Colonic mucosa (tissue), 4 donors: ENCODE measurements at regions not wholly inside any gene's neighbourhood (a gene's known extent, or its start where the extent isn't known, plus 50 kb on each side); places are given as distances from the start of the nearest gene placed in this dataset.

Experiments
- DNase-seq: peaks from one replicate; pipeline ENCODE4 v3.0.0-alpha.2; 2020
- H3K27ac ChIP-seq: fragments of 200-600 bp; one replicate; pipeline ENCODE4 v1.8.0; 2021
- H3K27me3 ChIP-seq: fragments of 200-600 bp; one replicate; pipeline ENCODE4 v1.8.0; 2021
- H3K36me3 ChIP-seq: fragments of 200-600 bp; one replicate; pipeline ENCODE4 v1.8.0; 2021
- H3K4me1 ChIP-seq: fragments of 200-600 bp; one replicate; pipeline ENCODE4 v1.8.0; 2021; ENCODE audit warnings: mild to moderate bottlenecking
- H3K4me3 ChIP-seq: fragments of 200-600 bp; one replicate; pipeline ENCODE4 v1.8.0; 2021
- H3K9ac ChIP-seq, 2 donors: one replicate each; pipeline ENCODE4 v1.7.0; 2013; ENCODE audit warnings: control low read depth in 2 of 2, low read depth in 2 of 2, low read length in 2 of 2
- H3K9me3 ChIP-seq: fragments of 200-600 bp; one replicate; pipeline ENCODE4 v1.8.0; 2021
- CTCF ChIP-seq: fragments of 200-600 bp; IDR thresholded peaks from one replicate; pipeline ENCODE4 v1.8.0; 2022; ENCODE audit warnings: antibody characterized with exemption, mild to moderate bottlenecking
- intact Hi-C: fragments of 100-400 bp; cut with DNase I; formaldehyde crosslinking; loops from one replicate; pipeline ENCODE4 v1.14.1; 2022
- donor health status: healthy.
- donor health status: DM: no; HTN: no; CAD: no.
- donor health status: DM: no; HTN: no; CAD: no.

GRCh38 chr17:417691-418420 lies 65.2 kb upstream of the RPH3AL start:
- intact Hi-C loops, result no loop called here
- Histone ChIP-seq H3K36me3 (no peaks in the 10 kb centered on the region), H3K9me3 (no peaks in the 10 kb centered on the region), H3K27ac (no peak overlapping the region), H3K9ac (no peak overlapping the region), H3K4me1 (no peaks in the 10 kb centered on the region), H3K27me3 (no peaks in the 10 kb centered on the region), H3K4me3 (no peak overlapping the region)
- no peak for TF ChIP-seq CTCF
- DNase-seq, result no peak

GRCh38 chr17:416293-417206 lies 63.9 kb upstream of the RPH3AL start:
- H3K9me3 ChIP-seq, result no peaks in the 10 kb centered on the region
- intact Hi-C loops, result no loop called here
- H3K27me3 ChIP-seq, result no peaks in the 10 kb centered on the region
- H3K4me3 ChIP-seq, result peak overlapping the region; percentile 17
- H3K9ac ChIP-seq, result peak overlapping the region; percentile 6 to 43
- no peak for DNase-seq
- H3K27ac ChIP-seq, result peak overlapping the region; percentile 43
- TF ChIP-seq CTCF, result no peak
- peaks cover 10% of the 10 kb centered on the region for H3K4me1 ChIP-seq
- no peaks in the 10 kb centered on the region for H3K36me3 ChIP-seq

- intact Hi-C loops, result loop anchor here (5.0 kb wide), 1 partner anchor 288 kb away; no protein-coding TSS in a partner anchor
- peaks cover 15% of the 10 kb centered on the region for H3K4me1 ChIP-seq
- no peak for DNase-seq
- H3K27me3 ChIP-seq, result no peaks in the 10 kb centered on the region
- no peak for TF ChIP-seq CTCF
- H3K36me3 ChIP-seq, result no peaks in the 10 kb centered on the region
- no peaks in the 10 kb centered on the region for H3K9me3 ChIP-seq
- no peak overlapping the region for H3K9ac ChIP-seq
- no peak overlapping the region for H3K27ac ChIP-seq
- no peak overlapping the region for H3K4me3 ChIP-seq
These were observed 61.2 kb upstream of the RPH3AL start for GRCh38 chr17:413706-414380.

- intact Hi-C loops, result loop anchor here (5.0 kb wide), 1 partner anchor 289 kb away; no protein-coding TSS in a partner anchor
- Histone ChIP-seq H3K4me3 (no peak overlapping the region), H3K27me3 (no peaks in the 10 kb centered on the region), H3K4me1 (peaks cover 15% of the 10 kb centered on the region), H3K27ac (no peak overlapping the region), H3K9ac (peak overlapping the region in 1 of 2 donors; percentile 26), H3K9me3 (no peaks in the 10 kb centered on the region), H3K36me3 (no peaks in the 10 kb centered on the region)
- no peak for TF ChIP-seq CTCF
- DNase-seq, result no peak
These were observed 60.4 kb upstream of the RPH3AL start for GRCh38 chr17:413016-413350.
